ENCODE measurements at regions not wholly inside any gene's neighbourhood (a gene's known extent, or its start where the extent isn't known, plus 50 kb on each side); places are given as distances from the start of the nearest gene placed in this dataset.

DNA sequence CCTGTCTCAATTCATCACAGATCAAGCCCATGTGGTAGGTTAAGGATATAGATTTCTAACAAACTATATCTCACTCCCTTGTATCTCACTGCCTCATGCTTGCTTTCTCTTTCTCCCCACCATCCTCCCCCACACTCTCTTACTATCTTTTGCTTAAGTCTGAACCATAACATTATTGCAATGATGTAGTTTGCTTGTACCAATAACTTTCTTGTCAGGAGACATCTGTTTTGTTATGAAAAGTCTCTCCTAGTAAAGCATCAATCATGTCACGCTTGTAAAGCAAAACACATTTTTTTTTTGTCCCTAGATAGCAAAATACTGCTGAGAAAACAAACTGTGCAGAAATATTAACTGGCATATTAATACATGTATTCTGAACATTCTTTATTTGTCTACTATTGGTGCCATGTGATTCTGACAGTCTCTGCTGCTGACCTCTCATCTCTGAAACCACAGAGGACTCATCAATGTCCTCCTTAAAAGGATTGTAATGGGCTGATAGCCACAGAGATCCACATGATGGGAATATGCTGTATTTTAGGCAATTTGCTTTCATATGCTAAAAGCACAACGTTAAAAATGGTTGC is 217.5 kb downstream of the VEGFC start:
- no peaks in the 10 kb centered on the region for H3K4me1 ChIP-seq
- no peaks in the 10 kb centered on the region for H3K36me3 ChIP-seq
- DNase-seq: no peak
- no peak for TF ChIP-seq POLR2A (IDR thresholded peaks at IDR 0.05)
- TF ChIP-seq, protein P1, sequence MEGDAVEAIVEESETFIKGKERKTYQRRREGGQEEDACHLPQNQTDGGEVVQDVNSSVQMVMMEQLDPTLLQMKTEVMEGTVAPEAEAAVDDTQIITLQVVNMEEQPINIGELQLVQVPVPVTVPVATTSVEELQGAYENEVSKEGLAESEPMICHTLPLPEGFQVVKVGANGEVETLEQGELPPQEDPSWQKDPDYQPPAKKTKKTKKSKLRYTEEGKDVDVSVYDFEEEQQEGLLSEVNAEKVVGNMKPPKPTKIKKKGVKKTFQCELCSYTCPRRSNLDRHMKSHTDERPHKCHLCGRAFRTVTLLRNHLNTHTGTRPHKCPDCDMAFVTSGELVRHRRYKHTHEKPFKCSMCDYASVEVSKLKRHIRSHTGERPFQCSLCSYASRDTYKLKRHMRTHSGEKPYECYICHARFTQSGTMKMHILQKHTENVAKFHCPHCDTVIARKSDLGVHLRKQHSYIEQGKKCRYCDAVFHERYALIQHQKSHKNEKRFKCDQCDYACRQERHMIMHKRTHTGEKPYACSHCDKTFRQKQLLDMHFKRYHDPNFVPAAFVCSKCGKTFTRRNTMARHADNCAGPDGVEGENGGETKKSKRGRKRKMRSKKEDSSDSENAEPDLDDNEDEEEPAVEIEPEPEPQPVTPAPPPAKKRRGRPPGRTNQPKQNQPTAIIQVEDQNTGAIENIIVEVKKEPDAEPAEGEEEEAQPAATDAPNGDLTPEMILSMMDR (IDR thresholded peaks at IDR 0.05): no peak
- H3K27ac ChIP-seq: no peak overlapping the region
- H3K4me3 ChIP-seq: no peak overlapping the region
- no peaks in the 10 kb centered on the region for H3K27me3 ChIP-seq
- H3K9me3 ChIP-seq: no peaks in the 10 kb centered on the region

DNA sequence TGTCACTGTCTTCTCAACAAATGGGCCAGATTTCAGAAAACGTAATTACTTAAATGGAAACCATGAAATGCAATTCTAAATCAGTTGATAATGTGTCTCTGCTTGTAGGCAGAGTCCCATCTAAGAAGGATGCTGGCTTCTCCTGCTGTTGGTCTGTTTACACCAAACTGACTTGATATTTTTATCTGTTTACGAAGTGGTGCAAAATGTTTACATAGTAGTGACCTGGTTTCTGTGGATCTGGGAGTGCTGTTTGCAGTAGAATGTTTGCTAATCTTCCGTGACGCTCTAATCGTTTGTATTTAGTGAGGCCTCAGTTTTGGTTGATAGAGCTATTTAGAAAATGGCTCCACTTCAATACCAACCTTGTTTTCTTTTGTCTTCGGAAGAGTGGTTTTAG is 213.5 kb downstream of the VEGFC start:
- Histone ChIP-seq H3K4me3 (no peak overlapping the region), H3K4me1 (no peaks in the 10 kb centered on the region), H3K27me3 (no peaks in the 10 kb centered on the region), H3K9me3 (no peaks in the 10 kb centered on the region), H3K36me3 (no peaks in the 10 kb centered on the region), H3K27ac (no peak overlapping the region)
- TF ChIP-seq, protein P1 (IDR thresholded peaks at IDR 0.05): no peak
- TF ChIP-seq POLR2A (IDR thresholded peaks at IDR 0.05): no peak
- DNase-seq: no peak

- Histone ChIP-seq H3K4me1 (no peaks in the 10 kb centered on the region), H3K36me3 (no peaks in the 10 kb centered on the region), H3K27me3 (no peaks in the 10 kb centered on the region), H3K27ac (no peak overlapping the region), H3K4me3 (no peak overlapping the region), H3K9me3 (no peaks in the 10 kb centered on the region)
- DNase-seq: no peak
- TF ChIP-seq, protein P1 (IDR thresholded peaks at IDR 0.05): no peak
- TF ChIP-seq POLR2A (IDR thresholded peaks at IDR 0.05): no peak
These were observed 209.4 kb downstream of the VEGFC start for GRCh38 chr4:176583278-176583677.

DNA sequence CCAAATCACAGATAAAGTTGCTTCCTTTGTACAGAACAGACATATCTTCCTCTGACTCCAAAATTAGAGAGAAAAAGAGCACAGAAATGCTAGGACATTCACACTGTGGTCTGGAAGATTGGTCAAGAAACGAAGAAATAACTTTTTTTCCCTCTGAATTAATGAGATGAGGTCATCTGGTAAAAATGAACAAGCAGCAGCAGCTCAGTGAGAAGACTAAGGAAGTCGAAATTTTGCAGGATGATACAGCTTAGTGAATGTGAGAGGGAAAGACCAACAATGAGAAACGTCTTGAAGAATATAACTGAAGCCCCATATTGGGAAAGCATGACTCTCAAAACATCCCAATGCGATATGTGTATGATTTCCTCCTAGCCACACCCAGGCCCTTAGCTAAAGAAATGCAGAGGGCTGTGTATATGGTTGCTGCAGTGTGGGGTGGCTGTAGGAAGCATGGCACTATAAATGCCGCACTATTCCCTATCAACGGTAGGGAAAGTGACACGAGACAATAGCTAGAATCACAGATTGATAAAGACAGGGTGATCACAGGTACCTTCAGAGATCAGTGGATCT is 208.6 kb downstream of the VEGFC start:
- H3K4me1 ChIP-seq: no peaks in the 10 kb centered on the region
- H3K27ac ChIP-seq: no peak overlapping the region
- H3K4me3 ChIP-seq: no peak overlapping the region
- H3K36me3 ChIP-seq: no peaks in the 10 kb centered on the region
- TF ChIP-seq, protein P1 (IDR thresholded peaks at IDR 0.05): no peak
- no peak for TF ChIP-seq POLR2A (IDR thresholded peaks at IDR 0.05)
- no peaks in the 10 kb centered on the region for H3K27me3 ChIP-seq
- no peak for DNase-seq
- no peaks in the 10 kb centered on the region for H3K9me3 ChIP-seq

DNA sequence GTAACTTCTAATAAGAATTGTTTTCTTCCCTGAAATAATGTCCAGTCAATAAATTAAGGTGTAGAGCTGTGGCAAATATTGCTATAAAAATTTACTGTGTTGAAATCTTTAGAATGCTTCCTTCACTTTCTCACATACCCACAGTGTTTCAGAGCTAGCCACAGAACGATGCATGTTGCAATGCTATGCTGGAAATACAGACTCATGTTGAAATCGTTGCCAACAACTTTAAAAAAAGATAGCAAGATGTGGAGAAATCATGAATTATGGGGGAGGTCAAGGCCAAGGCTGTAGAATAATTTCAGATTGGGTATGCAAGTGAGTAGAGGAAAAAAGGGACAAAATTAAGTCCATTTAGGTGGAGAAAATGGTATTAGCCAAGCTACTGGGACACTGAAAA is 204.8 kb downstream of the VEGFC start:
- no peaks in the 10 kb centered on the region for H3K27me3 ChIP-seq
- no peak overlapping the region for H3K27ac ChIP-seq
- H3K9me3 ChIP-seq: no peaks in the 10 kb centered on the region
- H3K36me3 ChIP-seq: no peaks in the 10 kb centered on the region
- H3K4me3 ChIP-seq: no peak overlapping the region
- TF ChIP-seq, protein P1 (IDR thresholded peaks at IDR 0.05): no peak
- TF ChIP-seq POLR2A (IDR thresholded peaks at IDR 0.05): no peak
- H3K4me1 ChIP-seq: no peaks in the 10 kb centered on the region
- DNase-seq: no peak
